ENCODE measurements at regions not wholly inside any gene's neighbourhood (a gene's known extent, or its start where the extent isn't known, plus 50 kb on each side); places are given as distances from the start of the nearest gene placed in this dataset.

DNA sequence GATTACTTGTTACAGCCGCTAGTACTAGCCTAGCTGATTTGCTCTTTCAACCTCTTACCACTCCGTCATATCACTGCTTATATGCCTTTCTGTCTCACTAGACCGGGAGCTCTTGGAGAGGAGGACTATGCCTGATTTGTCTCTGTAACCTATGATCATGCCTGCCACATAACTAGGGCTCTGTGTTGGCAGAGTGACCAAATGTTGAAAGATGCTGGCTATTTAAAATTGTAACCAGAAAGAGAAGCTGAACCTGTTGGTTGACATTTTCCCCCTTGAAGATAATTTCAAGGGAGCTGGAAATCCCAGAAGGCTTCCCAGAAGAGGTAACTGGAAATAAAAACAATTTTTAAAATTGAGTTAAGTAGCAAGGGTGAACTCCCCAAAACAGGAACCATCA is 124.1 kb upstream of the MYCN start:
- Histone ChIP-seq H3K27me3 (replicated peaks; ENCODE audit: insufficient read depth) (no peaks in the 10 kb centered on the region), H3K27ac (no peak overlapping the region), H3K36me3 (no peaks in the 10 kb centered on the region), H3K4me1 (ENCODE audit: control insufficient read depth in 1 of 2, low read depth in 2 of 2) (no peaks in the 10 kb centered on the region), H3K4me3 (no peak overlapping the region), H3K9me3 (no peaks in the 10 kb centered on the region)
- no peak for ATAC-seq (ENCODE audit: insufficient number of reproducible peaks, low FRiP score, low read depth)
- DNase-seq (ENCODE audit: low spot score) = no peak
- TF ChIP-seq, protein P1, sequence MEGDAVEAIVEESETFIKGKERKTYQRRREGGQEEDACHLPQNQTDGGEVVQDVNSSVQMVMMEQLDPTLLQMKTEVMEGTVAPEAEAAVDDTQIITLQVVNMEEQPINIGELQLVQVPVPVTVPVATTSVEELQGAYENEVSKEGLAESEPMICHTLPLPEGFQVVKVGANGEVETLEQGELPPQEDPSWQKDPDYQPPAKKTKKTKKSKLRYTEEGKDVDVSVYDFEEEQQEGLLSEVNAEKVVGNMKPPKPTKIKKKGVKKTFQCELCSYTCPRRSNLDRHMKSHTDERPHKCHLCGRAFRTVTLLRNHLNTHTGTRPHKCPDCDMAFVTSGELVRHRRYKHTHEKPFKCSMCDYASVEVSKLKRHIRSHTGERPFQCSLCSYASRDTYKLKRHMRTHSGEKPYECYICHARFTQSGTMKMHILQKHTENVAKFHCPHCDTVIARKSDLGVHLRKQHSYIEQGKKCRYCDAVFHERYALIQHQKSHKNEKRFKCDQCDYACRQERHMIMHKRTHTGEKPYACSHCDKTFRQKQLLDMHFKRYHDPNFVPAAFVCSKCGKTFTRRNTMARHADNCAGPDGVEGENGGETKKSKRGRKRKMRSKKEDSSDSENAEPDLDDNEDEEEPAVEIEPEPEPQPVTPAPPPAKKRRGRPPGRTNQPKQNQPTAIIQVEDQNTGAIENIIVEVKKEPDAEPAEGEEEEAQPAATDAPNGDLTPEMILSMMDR (IDR thresholded peaks at IDR 0.05) = no peak

DNA sequence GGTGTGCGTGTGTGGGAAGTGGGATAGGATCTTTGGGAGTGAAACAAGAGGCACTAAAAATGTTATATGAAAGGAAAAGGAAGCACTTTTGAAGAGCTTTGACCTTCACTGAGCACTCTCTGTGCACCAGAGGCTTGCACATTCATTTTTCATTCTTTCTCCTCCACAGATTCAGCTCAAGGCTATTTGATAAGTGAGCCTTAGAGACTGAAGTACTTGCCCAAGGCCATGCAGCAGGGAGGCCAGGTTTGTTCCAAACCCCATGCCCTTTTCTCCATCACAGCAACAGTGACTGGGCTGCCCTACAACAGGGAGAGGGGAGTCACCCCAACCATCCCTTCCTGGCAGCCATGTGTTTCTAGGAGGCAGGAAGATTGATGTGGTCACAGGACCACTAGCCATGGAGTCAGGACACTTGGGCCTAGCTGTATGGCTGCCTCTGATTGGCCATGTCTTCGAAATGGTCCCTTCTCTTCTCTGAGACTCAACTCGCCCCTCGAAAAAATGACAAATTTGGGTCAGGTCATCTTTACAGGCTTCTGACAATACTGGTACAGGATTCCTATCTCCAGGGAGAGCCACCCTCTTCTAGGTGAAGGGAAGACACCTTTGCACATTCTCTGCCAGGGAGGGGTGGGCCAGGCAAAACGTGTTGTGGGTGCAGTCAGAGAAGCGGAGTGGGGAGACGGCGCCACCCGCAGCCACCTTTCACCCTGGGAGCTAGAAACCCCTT is 123.5 kb upstream of the MYCN start:
- TF ChIP-seq, protein P1 (IDR thresholded peaks at IDR 0.05) = no peak
- no peaks in the 10 kb centered on the region for H3K4me1 ChIP-seq (ENCODE audit: control insufficient read depth in 1 of 2, low read depth in 2 of 2)
- no peak for DNase-seq (ENCODE audit: low spot score)
- no peaks in the 10 kb centered on the region for H3K36me3 ChIP-seq
- H3K4me3 ChIP-seq = no peak overlapping the region
- no peak overlapping the region for H3K27ac ChIP-seq
- ATAC-seq (ENCODE audit: insufficient number of reproducible peaks, low FRiP score, low read depth) = no peak
- no peaks in the 10 kb centered on the region for H3K27me3 ChIP-seq (replicated peaks; ENCODE audit: insufficient read depth)
- H3K9me3 ChIP-seq = no peaks in the 10 kb centered on the region

DNA sequence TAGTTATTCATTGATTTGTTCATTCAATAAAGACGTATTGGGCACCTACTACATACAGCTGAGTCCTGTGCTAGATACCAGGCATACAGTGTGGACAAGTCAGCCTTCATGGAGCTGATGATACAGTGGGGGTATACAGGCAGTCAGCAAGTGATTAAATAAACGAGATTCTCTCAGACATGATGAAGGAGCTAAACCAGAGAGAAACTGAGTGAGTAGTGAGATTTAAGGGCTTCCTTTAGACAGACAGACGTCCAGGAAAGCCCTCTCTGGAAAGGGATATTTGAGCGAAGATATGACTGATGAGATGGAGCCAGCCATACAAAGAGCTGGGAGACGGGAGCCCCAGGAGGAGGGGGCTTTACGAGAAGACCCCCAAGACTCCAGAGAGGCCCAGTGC is 122.6 kb upstream of the MYCN start:
- no peak overlapping the region for H3K4me3 ChIP-seq
- no peaks in the 10 kb centered on the region for H3K4me1 ChIP-seq (ENCODE audit: control insufficient read depth in 1 of 2, low read depth in 2 of 2)
- ATAC-seq (ENCODE audit: insufficient number of reproducible peaks, low FRiP score, low read depth) = no peak
- H3K27ac ChIP-seq = no peak overlapping the region
- H3K36me3 ChIP-seq = no peaks in the 10 kb centered on the region
- TF ChIP-seq, protein P1 (IDR thresholded peaks at IDR 0.05) = no peak
- no peak for DNase-seq (ENCODE audit: low spot score)
- H3K9me3 ChIP-seq = no peaks in the 10 kb centered on the region
- H3K27me3 ChIP-seq (replicated peaks; ENCODE audit: insufficient read depth) = no peaks in the 10 kb centered on the region

DNA sequence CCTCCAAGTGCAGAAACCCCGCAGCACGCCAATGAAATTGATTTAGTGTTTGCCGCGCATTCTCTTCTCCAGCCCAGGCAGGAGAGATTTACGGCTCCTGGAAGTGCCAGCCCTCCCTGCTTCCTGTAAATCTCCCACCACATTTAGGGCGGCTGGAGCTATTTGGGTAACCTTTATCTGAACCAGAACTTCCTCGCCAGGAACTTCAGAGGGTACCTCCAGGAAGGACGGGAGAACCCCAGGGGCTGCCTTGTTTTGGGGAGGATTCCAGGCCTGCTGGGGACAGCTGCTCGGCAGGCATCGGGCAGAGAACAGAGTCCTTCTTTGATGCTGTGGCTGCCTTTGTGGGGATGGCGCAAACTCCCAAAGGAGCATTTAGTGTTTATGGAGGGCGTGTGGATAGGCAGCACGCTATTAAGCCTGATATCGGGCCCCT is 122.0 kb upstream of the MYCN start:
- Histone ChIP-seq H3K4me3 (no peak overlapping the region), H3K27me3 (replicated peaks; ENCODE audit: insufficient read depth) (no peaks in the 10 kb centered on the region), H3K9me3 (no peaks in the 10 kb centered on the region), H3K4me1 (ENCODE audit: control insufficient read depth in 1 of 2, low read depth in 2 of 2) (no peaks in the 10 kb centered on the region), H3K36me3 (no peaks in the 10 kb centered on the region), H3K27ac (no peak overlapping the region)
- TF ChIP-seq, protein P1 (IDR thresholded peaks at IDR 0.05) = no peak
- ATAC-seq (ENCODE audit: insufficient number of reproducible peaks, low FRiP score, low read depth) (no peak), DNase-seq (ENCODE audit: low spot score) (no peak)

DNA sequence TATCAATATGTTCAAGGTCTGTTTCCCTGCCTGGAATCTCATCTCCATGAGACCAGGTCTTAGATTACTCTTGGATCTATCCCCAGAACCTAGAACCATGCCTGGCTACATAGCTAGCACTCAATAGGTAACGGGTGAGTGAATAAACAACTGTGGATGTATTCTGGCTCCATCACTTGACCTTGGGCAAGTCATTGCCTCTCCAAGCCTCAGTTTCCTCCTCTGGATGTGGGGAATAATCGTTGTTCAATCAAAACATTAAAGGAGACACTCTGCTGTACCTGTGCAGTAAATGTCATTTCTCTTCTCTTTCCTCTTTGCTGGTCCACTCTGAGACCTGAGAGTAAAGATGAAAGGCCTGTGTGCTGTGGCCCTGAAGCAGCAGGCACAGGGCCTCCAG is 121.5 kb upstream of the MYCN start:
- TF ChIP-seq, protein P1 (IDR thresholded peaks at IDR 0.05) = no peak
- ATAC-seq (ENCODE audit: insufficient number of reproducible peaks, low FRiP score, low read depth) = no peak
- H3K4me3 ChIP-seq = no peak overlapping the region
- H3K27ac ChIP-seq = no peak overlapping the region
- no peaks in the 10 kb centered on the region for H3K9me3 ChIP-seq
- no peak for DNase-seq (ENCODE audit: low spot score)
- no peaks in the 10 kb centered on the region for H3K36me3 ChIP-seq
- H3K27me3 ChIP-seq (replicated peaks; ENCODE audit: insufficient read depth) = no peaks in the 10 kb centered on the region
- H3K4me1 ChIP-seq (ENCODE audit: control insufficient read depth in 1 of 2, low read depth in 2 of 2) = no peaks in the 10 kb centered on the region

Data from thoracic aorta (tissue), 2 donors.